Skeletal muscle cell (primary cell): ENCODE measurements at regions not wholly inside any gene's neighbourhood (a gene's known extent, or its start where the extent isn't known, plus 50 kb on each side); places are given as distances from the start of the nearest gene placed in this dataset.
"Not testable (repeated sequence)": the region's sequence is repeated elsewhere in the genome, so short reads cannot be mapped to it uniquely, and the experiment has no call there.

ENCODE experiments used
- DNase-seq: peaks from one replicate; pipeline ENCODE4 v3.0.0-alpha.2; 2010; ENCODE audit warnings: low read depth
- H3K4me3 ChIP-seq: 2 replicates; pipeline ENCODE4 v1.5.1; 2011; ENCODE audit warnings: low read depth, mild to moderate bottlenecking, control low read depth, low read length, moderate library complexity

- no peak for DNase-seq
- no peak overlapping the region for H3K4me3 ChIP-seq
These were observed 473.1 kb upstream of the FANCL start for GRCh38 chr2:58714238-58714637.

- DNase-seq: no peak
- no peak overlapping the region for H3K4me3 ChIP-seq
These were observed 469.7 kb upstream of the FANCL start for GRCh38 chr2:58710795-58711279.

DNA sequence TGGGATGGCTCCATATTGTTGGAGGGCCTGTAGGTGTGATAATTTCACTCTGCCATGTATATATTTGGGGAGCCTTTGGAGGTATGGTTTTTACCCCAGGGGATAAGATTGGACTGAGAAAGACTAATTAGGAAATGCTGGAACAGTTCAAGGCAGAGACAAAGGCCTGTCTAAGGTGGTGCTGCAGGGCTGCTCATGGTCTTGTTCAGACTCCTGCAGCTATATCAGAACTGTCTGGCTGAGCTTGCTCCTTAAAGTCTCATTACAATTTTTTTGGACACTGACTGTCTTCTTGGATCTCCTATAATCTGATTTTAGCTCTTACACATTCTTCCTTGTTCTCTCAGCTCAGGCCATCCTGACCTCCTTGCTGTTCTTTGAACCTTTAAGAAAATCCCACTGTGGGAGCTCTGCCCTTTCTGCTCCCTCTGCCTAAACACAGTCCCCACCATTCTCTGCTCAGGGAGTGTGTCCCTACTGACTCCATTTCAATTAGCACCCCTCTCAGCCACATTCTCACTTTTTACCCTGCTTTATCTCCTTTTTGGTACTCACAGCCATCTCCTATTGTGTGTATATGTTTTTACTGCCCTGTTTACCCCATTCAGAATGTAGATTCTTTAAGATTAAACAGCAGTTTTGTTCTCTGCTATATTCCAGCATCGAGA, 468.7 kb upstream of the FANCL start:
- no peak for DNase-seq
- no peak overlapping the region for H3K4me3 ChIP-seq

DNA sequence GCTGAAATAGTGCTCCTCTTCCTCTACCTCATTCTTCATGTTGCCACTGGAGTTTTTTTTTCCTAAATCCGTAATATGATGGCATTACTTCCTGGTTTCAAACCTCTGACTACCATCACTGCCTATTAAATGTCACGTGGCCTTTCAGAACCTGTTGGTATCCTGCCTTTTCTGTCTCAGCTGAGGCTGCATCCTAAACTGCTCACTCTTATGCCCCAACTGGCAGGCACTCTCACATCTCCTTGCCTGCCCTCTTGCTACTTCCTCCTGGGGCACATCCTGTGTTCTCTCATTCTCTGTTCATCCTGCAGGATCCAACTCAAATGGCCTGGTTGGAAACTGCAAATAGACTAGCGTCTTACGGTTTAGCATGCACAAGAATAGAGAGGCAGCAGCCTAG, 468.1 kb upstream of the FANCL start:
- DNase-seq: no peak
- no peak overlapping the region for H3K4me3 ChIP-seq

DNA sequence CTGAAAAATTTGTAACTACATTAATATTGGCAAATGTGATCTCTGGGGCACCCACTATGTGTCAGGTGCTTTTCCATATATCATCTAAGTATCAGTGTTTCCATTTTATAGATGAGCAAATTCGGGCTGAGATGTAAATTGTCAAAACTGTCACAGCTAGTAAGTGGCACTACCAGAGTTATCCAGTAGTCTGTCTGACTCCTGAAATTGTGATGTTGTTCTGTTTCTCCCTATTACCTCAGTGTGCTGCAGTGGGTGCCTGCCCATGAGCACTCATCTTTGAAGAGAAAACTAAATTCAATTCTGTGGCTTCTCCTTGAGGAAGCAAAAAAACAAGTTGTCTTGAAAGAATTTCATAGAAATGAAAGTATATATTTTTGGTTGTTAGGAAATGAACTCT, 467.4 kb upstream of the FANCL start:
- H3K4me3 ChIP-seq: no peak overlapping the region
- no peak for DNase-seq

DNA sequence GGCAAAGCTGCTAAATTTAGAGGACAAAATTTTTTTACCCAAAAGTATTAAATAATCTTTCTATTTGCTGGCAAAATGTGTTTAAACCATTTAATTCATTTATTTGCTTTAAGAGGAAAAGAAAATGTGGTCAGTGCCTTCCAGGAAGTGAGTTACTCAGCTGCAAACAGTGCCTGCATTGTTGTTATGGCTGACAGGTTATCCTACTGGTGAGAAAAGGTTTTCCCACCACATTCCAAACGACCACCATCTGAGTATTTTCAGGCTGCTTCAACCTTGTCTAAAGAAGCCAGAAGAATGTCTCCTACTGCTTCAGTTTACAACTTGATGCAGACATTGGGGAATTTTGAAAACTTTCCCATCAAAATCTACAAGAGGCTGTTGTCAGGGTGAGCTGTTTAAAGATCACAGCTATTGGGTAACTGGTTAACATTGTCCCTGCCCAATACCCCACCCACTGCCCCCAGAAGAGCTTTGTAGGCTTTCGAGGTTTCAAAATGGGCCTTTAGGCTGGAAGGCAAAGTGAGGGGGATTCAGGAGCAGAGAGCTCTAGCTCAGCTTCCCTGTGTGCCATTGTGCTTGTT, 461.3 kb upstream of the FANCL start:
- H3K4me3 ChIP-seq: no peak overlapping the region
- no peak for DNase-seq

GRCh38 chr2:58701688-58702301, 460.7 kb upstream of the FANCL start:
- no peak for DNase-seq

DNA sequence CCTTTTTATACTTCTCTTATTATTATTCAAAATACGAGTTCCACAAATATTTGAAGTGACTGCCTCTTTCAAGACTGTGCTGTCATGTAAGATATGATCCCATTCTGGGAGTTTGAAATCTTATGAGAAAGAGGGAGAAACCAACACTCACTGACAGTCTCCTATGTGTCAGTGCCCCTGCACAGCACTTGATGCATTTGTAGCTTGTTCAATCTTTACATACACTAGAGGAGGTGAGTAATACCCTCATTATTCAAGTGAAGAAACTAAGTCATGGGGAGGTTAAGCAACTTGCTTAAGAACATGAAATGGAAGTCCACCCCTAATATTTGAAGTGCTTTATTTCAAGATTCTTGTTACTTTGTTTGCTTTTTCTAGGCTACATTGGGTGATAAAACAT, 459.5 kb upstream of the FANCL start:
- DNase-seq: no peak
- no peak overlapping the region for H3K4me3 ChIP-seq

More at GRCh38 chr2:58701688-58702301, 460.7 kb upstream of the FANCL start:
- H3K4me3 ChIP-seq: no peak overlapping the region

DNA sequence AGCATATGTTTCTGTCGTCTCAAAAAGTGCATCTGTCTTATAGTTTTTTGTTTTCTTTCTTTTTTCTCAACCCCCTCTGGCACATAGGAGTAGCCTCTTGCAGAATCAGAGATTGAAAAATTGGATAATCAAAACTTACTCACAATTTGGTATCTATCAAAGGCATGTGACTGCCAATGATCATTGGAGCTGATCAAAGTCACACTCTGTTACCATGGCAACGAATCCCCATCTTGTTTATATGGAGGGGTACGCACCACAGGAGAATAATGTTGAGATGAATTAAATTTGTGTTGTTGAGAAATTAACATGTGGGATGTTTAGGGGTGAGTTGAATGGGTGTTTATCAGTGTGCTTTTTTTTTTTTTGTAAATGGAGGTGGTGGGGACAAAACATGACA, 458.3 kb upstream of the FANCL start:
- DNase-seq: no peak
- no peak overlapping the region for H3K4me3 ChIP-seq

DNA sequence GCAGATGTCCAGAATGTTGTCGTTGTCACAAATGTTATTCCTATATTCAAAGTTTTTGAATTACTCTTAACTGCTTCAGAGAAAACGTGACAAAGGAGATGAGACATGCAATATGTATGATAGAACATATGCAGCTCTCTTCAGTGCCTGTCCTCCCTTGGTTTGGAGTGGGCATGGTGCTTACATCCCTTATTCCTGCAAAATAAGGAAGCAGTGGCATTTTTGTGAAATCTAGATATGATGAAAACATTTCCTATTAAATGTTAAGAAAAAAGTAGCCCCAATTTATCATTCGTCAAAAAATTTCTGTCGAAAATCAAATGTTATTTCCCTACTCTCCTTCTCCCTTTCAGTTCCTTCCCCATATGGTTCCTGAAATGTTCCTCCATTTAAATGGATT, 457.5 kb upstream of the FANCL start:
- H3K4me3 ChIP-seq: no peak overlapping the region
- no peak for DNase-seq

DNA sequence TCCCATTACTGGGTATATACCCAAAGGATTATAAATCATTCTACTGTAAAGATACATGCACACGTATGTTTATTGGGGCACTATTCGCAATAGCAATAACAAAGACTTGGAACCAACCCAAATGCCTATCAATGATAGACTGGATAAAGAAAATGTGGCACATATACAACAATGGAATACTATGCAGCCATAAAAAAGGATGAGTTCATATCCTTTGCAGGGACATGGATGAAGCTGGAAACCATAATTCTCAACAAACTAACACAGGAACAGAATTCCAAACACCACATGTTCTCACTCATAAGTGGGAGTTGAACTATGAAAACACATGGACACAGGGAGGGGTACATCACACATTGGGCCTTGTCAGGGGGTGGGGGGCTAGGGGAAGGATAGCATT, 453.0 kb upstream of the FANCL start:
- not testable (repeated sequence) for DNase-seq, H3K4me3 ChIP-seq

DNA sequence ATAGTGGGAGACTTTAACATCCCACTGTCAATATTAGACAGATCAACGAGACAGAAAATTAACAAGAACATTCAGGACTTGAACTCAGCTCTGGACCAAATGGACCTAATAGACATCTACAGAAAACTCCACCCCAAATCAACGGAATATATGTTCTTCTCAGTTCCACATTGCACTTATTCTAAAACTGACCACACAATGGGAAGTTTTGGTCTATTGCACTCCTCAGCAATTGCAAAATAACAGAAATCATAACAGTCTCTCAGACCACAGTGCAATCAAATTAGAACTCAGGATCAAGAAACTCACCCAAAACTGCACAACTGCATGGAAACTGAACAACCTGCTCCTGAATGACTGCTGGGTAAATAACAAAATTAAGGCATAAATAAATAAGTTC, 449.9 kb upstream of the FANCL start:
- not testable (repeated sequence) for DNase-seq, H3K4me3 ChIP-seq

DNA sequence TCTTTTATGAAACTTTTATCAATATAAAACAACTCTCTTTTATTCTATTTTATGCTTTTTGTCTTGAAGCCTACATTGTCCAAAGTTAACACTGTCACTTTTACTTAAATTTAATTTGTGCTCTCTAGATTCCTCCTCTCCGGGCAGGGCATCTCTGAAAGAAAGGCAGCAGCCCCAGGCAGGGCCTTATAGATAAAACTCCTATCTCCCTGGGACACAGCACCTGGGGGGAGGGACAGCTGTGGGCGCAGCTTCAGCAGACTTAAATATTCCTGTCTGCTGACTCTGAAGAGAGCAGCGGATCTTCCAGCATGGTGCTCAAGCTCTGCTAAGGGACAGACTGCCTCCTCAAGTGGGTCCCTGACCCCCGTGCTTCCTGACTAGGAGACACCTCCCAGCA, 447.7 kb upstream of the FANCL start:
- no peak overlapping the region for H3K4me3 ChIP-seq
- DNase-seq: no peak

DNA sequence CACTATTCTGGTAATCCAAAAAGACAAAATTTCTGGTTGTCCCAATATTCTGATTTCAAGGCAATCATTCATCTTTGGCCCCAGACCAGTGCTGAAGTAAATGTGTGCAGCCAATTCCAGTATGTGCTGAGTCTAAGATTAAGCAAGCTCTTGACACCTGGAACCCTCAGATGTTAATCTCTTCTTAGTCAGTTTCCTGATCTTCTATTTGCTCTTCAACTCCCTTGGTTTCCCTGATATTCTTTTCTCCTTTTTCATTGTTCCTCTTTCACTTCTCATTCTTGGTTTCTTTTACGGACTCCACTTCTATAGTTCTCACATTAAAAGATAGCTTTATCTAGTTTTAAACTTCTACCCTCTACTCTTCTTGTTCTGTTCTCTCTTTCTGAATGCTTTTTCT, 445.7 kb upstream of the FANCL start:
- no peak overlapping the region for H3K4me3 ChIP-seq
- DNase-seq: no peak

DNA sequence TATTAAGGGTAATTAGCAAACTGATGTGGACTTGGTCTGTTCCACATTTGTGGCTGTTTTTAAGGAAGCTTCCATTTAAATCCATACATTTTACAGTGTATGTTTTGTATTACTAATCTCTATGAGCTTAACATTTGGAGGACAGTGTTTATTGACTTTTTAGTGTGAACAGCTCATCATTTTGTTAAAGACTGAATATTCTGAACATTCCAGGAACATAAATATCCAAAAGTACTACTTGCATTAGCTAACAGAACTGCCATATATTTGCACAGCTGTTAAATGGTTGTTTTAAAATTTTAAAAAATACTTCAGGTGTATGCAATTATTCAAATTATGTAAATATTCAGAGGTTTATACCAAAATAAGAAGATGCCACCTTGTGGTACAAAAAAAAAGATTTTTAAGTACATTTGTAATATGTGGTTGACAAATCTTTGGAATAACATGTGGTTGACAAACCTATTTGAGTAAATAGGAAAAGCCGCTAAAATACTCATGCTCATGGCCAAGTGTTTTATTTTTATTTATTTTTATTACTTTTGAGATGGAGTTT, 439.7 kb upstream of the FANCL start:
- no peak overlapping the region for H3K4me3 ChIP-seq
- DNase-seq: no peak

- no peak for DNase-seq
- no peak overlapping the region for H3K4me3 ChIP-seq
These were observed 436.6 kb upstream of the FANCL start for GRCh38 chr2:58677748-58678147.

DNA sequence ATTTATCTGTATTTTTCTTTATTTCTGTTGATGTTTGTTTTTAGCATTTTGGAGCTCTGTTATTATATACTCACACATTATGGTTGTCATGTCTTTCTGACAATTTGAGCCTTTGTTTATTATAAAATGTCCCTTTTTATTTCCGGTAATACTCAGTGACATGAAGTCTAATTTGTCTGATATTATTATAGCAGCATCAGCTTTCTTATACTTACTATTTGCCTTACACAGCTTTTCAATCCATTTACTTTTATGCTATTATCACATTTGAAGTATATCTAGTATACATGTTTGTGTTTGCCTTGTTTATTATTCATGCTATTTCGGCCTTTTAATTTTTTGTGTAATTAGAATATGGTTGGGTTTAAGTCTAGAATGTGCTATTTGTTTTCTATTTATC, 430.6 kb upstream of the FANCL start:
- no peak for DNase-seq

DNA sequence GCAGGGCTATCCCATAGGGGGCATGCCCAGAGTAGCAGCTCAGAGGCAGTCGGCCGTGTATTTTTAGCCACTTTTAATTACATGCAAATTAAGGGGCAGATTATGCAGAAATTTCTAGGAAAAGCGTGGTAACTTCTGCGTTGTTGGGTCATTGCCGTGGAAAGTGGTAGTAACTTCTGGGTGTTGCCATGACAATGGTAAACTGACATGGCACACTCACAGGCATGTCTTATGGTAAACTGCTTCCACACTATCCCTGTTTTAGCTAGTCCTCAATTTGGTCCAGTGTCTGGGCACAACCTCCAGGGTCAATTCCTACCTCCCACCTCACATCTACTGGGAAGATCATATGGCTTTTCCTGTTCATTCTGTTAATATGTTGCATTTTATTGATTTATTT, 428.9 kb upstream of the FANCL start:
- DNase-seq: no peak
- H3K4me3 ChIP-seq: no peak overlapping the region

More for the DNA sequence above, 430.6 kb upstream of the FANCL start:
- H3K4me3 ChIP-seq: no peak overlapping the region

GRCh38 chr2:58667137-58667774, 426.1 kb upstream of the FANCL start:
- DNase-seq: no peak
- H3K4me3 ChIP-seq: no peak overlapping the region

DNA sequence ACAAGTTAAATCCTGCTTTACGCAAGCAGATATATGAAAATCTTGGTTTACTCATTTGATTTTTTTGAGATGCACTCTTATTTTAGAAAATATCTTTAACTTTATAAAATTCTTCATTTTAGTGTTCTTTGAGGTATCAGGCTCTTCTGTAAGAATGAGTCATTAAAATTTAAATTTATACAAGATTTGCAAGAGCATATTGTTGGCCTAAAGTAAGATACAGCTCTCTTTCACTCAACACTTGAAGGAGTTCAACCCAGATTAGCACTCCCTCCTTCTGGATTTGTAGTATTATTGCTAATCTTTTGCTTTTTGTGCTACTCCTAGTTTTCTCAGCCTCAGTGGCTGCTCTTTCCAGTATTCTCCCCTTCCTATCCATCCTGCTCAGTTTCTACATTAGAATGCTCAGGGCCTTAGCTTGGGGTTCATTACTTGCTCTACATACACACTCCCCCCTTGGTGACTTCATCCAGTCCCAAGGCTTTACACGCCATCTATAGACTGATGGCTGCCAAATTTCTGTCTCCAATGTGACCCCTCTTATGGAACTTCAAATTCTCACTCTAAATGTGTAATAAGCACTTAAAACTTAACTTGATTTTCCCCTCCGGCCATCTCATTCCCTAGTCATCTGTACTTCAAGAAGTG, 425.3 kb upstream of the FANCL start:
- H3K4me3 ChIP-seq: no peak overlapping the region
- DNase-seq: no peak
